Renal cortex interstitium (tissue), 11 donors: ENCODE measurements at regions not wholly inside any gene's neighbourhood (a gene's known extent, or its start where the extent isn't known, plus 50 kb on each side); places are given as distances from the start of the nearest gene placed in this dataset.

ENCODE experiments used
- DNase-seq, 11 donors: peaks; one replicate each; pipeline ENCODE4 v3.0.0-alpha.2; 2013; ENCODE audit warnings: low read depth in 9 of 11, low spot score in 4 of 11; ENCODE audit errors: extremely low read depth in 1 of 11

- no peak for DNase-seq
Observed at GRCh38 chr3:43185274-43185982, 79.5 kb upstream of the POMGNT2 start.

GRCh38 chr3:43183456-43183855 lies 77.6 kb upstream of the POMGNT2 start:
- DNase-seq, result no peak

GRCh38 chr3:43181202-43181821 lies 75.4 kb upstream of the POMGNT2 start:
- DNase-seq, result no peak

- no peak for DNase-seq
Observed at GRCh38 chr3:43180694-43181093, 74.8 kb upstream of the POMGNT2 start.

- peak in 1 of 11 donors; percentile 14 for DNase-seq
Observed at GRCh38 chr3:43180027-43180426, 74.1 kb upstream of the POMGNT2 start.

- peak in 2 of 11 donors; percentile 8 to 48 for DNase-seq
Observed at GRCh38 chr3:43178891-43179366, 73.0 kb upstream of the POMGNT2 start.

GRCh38 chr3:43177085-43177484 lies 71.2 kb upstream of the POMGNT2 start:
- DNase-seq, result no peak

GRCh38 chr3:43176666-43177065 lies 70.8 kb upstream of the POMGNT2 start:
- DNase-seq, result no peak

GRCh38 chr3:43175541-43175940 lies 69.7 kb upstream of the POMGNT2 start:
- DNase-seq, result no peak

- no peak for DNase-seq
Observed at GRCh38 chr3:43173949-43174348, 68.1 kb upstream of the POMGNT2 start.

- DNase-seq, result no peak
Observed at GRCh38 chr3:43171748-43172147, 65.9 kb upstream of the POMGNT2 start.

GRCh38 chr3:43170553-43170952 lies 64.7 kb upstream of the POMGNT2 start:
- no peak for DNase-seq

GRCh38 chr3:43169987-43170386 lies 64.1 kb upstream of the POMGNT2 start:
- DNase-seq, result no peak

GRCh38 chr3:43166406-43166805 lies 60.5 kb upstream of the POMGNT2 start:
- DNase-seq, result no peak

GRCh38 chr3:43165786-43166185 lies 59.9 kb upstream of the POMGNT2 start:
- no peak for DNase-seq

- no peak for DNase-seq
Observed at GRCh38 chr3:43163895-43164493, 58.1 kb upstream of the POMGNT2 start.

- DNase-seq, result peak in 4 of 11 donors; percentile 20 to 67 (median 46)
Observed at GRCh38 chr3:43162230-43163084, 56.6 kb upstream of the POMGNT2 start.

GRCh38 chr3:43161684-43162229 lies 55.9 kb upstream of the POMGNT2 start:
- no peak for DNase-seq

GRCh38 chr3:43160664-43161063 lies 54.8 kb upstream of the POMGNT2 start:
- DNase-seq, result no peak
